ENCODE measurements at regions not wholly inside any gene's neighbourhood (a gene's known extent, or its start where the extent isn't known, plus 50 kb on each side); places are given as distances from the start of the nearest gene placed in this dataset.
"Not testable (repeated sequence)": the region's sequence is repeated elsewhere in the genome, so short reads cannot be mapped to it uniquely, and the experiment has no call there.

DNA sequence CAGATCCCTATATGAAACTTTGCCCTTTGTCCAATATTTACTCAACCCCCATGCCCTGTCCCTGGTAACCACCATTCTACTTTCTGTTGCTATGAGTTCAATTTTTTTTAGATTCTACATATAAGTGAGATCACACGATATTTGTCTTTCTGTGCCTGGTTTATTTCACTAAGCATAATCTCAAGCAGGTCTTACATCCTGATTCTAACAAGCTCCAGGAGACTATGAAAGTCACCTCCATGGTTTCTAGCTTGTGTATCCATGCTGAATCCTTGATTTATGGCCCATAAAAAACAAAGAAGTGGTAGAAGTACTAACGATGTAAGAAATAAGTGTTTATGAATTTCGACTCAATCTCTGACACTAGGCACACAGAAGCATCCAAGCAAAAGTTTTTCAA, 68.0 kb downstream of the OR5AK2 start:
- Histone ChIP-seq H3K27ac (ENCODE audit: low read length) (no peak overlapping the region), H3K9me3 (ENCODE audit: control insufficient read depth, insufficient read depth, low read length) (no peaks in the 10 kb centered on the region), H3K27me3 (ENCODE audit: control insufficient read depth, insufficient read depth, low read length) (no peaks in the 10 kb centered on the region), H3K4me3 (ENCODE audit: low read length) (no peak overlapping the region), H3K4me1 (ENCODE audit: control insufficient read depth, insufficient read depth, low read length) (no peaks in the 10 kb centered on the region), H3K36me3 (ENCODE audit: control insufficient read depth, insufficient read depth, low read length) (no peaks in the 10 kb centered on the region)
- Mint-ChIP-seq H3K27me3 (ENCODE audit: low read depth in 2 of 2) (peaks cover 0 to 3% of the 10 kb centered on the region in 2 donors), H3K4me3 (no peak overlapping the region), H3K9me3 (peaks cover 4 to 12% of the 10 kb centered on the region in 2 donors), H3K27ac (no peak overlapping the region), H3K36me3 (no peaks in the 10 kb centered on the region), H3K4me1 (no peaks in the 10 kb centered on the region)
- no peak for ATAC-seq
- intact Hi-C loops (cut with micrococcal nuclease), result no loop called here
- 100% methylated on average over 1 of the region's 3 CpGs for WGBS (ENCODE audit: insufficient coverage)
- no peak for DNase-seq
- TF ChIP-seq, protein P1, sequence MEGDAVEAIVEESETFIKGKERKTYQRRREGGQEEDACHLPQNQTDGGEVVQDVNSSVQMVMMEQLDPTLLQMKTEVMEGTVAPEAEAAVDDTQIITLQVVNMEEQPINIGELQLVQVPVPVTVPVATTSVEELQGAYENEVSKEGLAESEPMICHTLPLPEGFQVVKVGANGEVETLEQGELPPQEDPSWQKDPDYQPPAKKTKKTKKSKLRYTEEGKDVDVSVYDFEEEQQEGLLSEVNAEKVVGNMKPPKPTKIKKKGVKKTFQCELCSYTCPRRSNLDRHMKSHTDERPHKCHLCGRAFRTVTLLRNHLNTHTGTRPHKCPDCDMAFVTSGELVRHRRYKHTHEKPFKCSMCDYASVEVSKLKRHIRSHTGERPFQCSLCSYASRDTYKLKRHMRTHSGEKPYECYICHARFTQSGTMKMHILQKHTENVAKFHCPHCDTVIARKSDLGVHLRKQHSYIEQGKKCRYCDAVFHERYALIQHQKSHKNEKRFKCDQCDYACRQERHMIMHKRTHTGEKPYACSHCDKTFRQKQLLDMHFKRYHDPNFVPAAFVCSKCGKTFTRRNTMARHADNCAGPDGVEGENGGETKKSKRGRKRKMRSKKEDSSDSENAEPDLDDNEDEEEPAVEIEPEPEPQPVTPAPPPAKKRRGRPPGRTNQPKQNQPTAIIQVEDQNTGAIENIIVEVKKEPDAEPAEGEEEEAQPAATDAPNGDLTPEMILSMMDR (IDR thresholded peaks at IDR 0.05), result no peak

DNA sequence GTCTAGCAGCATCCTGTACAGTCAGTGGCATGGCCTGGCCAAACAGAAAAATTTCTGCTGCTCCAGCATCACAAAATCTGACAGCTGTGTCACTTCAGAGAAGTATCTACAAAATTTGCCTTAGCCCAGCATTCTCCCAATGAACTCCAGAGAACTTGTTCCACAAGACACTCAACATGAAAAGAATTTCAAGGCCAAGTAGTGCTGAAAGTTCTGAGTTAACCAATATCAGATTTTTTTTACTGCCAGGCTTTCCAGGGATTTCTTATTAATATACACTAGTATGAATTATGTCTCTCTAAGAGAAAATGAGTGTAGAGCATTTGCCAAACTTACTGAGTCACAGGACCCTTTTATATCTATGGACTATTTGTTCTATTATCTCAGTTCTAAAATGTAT, 68.8 kb downstream of the OR5AK2 start:
- H3K27me3 Mint-ChIP-seq (ENCODE audit: low read depth in 2 of 2), result peaks cover 0 to 3% of the 10 kb centered on the region in 2 donors
- TF ChIP-seq, protein P1 (IDR thresholded peaks at IDR 0.05), result no peak
- intact Hi-C loops (cut with micrococcal nuclease), result no loop called here

DNA sequence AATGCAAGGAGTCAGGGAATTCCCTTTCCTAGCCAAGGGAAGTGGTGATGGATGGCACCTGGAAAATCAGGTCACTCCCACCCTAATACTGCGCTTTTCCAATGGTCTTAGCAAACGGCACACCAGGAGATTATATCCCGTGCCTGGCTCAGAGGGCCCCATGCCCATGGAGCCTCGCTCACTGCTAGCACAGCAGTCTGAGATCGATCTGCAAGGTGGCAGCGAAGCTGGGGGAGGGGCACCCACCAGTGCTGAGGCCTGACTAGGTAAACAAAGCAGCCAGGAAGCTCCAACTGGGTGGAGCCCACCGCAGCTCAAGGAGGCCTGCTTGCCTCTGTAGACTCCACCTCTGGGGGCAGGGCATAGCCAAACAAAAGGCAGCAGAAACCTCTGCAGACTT, 74.2 kb downstream of the OR5AK2 start:
- H3K27ac ChIP-seq (ENCODE audit: low read length); H3K27ac Mint-ChIP-seq; DNase-seq; H3K9me3 ChIP-seq (ENCODE audit: control insufficient read depth, insufficient read depth, low read length); intact Hi-C loops (cut with micrococcal nuclease); H3K4me3 Mint-ChIP-seq; H3K4me3 ChIP-seq (ENCODE audit: low read length); H3K36me3 ChIP-seq (ENCODE audit: control insufficient read depth, insufficient read depth, low read length); H3K4me1 Mint-ChIP-seq; H3K27me3 Mint-ChIP-seq (ENCODE audit: low read depth in 2 of 2); H3K36me3 Mint-ChIP-seq; H3K4me1 ChIP-seq (ENCODE audit: control insufficient read depth, insufficient read depth, low read length); H3K27me3 ChIP-seq (ENCODE audit: control insufficient read depth, insufficient read depth, low read length); ATAC-seq: not testable (repeated sequence)
- peaks cover 10 to 11% of the 10 kb centered on the region in 2 donors for H3K9me3 Mint-ChIP-seq
- 91% methylated on average over 7 of the region's 7 CpGs for WGBS (ENCODE audit: insufficient coverage)

More for the DNA sequence above, 68.8 kb downstream of the OR5AK2 start:
- ATAC-seq (no peak), DNase-seq (no peak)
- Mint-ChIP-seq H3K36me3 (no peaks in the 10 kb centered on the region), H3K27ac (no peak overlapping the region), H3K9me3 (peaks cover 4 to 10% of the 10 kb centered on the region in 2 donors), H3K4me1 (no peaks in the 10 kb centered on the region), H3K4me3 (no peak overlapping the region)
- H3K36me3 ChIP-seq (ENCODE audit: control insufficient read depth, insufficient read depth, low read length), result no peaks in the 10 kb centered on the region
- no peak overlapping the region for H3K4me3 ChIP-seq (ENCODE audit: low read length)
- H3K27ac ChIP-seq (ENCODE audit: low read length), result no peak overlapping the region
- no peaks in the 10 kb centered on the region for H3K27me3 ChIP-seq (ENCODE audit: control insufficient read depth, insufficient read depth, low read length)
- no peaks in the 10 kb centered on the region for H3K4me1 ChIP-seq (ENCODE audit: control insufficient read depth, insufficient read depth, low read length)
- no peaks in the 10 kb centered on the region for H3K9me3 ChIP-seq (ENCODE audit: control insufficient read depth, insufficient read depth, low read length)

DNA sequence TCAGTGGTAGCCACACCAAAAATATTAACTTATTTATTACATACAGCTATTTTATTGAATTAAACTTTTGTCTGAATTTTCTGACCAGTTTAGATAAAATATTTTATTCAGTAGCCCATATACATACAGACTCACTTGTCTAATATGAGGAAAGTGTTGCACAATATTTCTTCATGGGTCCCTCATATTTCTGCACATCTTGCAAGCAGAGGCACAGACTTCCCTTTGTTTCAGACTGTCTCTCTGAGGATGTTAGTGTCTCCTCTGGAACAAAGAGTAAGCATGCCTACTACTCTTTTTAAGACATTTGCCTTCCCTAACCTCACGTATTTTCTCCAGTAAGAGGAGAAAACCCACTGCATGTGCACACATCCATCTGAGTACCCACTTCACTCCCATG, 81.2 kb downstream of the OR5AK2 start:
- Histone ChIP-seq H3K4me1 (ENCODE audit: control insufficient read depth, insufficient read depth, low read length) (no peaks in the 10 kb centered on the region), H3K4me3 (ENCODE audit: low read length) (no peak overlapping the region), H3K27me3 (ENCODE audit: control insufficient read depth, insufficient read depth, low read length) (no peaks in the 10 kb centered on the region), H3K9me3 (ENCODE audit: control insufficient read depth, insufficient read depth, low read length) (no peaks in the 10 kb centered on the region), H3K27ac (ENCODE audit: low read length) (no peak overlapping the region), H3K36me3 (ENCODE audit: control insufficient read depth, insufficient read depth, low read length) (no peaks in the 10 kb centered on the region)
- peaks cover 0 to 2% of the 10 kb centered on the region in 2 donors for H3K9me3 Mint-ChIP-seq
- H3K27me3 Mint-ChIP-seq (ENCODE audit: low read depth in 2 of 2), result no peaks in the 10 kb centered on the region
- intact Hi-C loops (cut with micrococcal nuclease), result no loop called here
- no peak overlapping the region for H3K4me3 Mint-ChIP-seq
- TF ChIP-seq, protein P1 (IDR thresholded peaks at IDR 0.05), result no peak
- no peaks in the 10 kb centered on the region for H3K36me3 Mint-ChIP-seq
- H3K27ac Mint-ChIP-seq, result no peak overlapping the region
- WGBS (ENCODE audit: insufficient coverage), result 83% methylated on average over 1 of the region's 1 CpG
- DNase-seq (no peak), ATAC-seq (no peak)
- no peaks in the 10 kb centered on the region for H3K4me1 Mint-ChIP-seq

All from natural killer cell (primary cell).